GM12878 (cell line): ENCODE measurements at regions not wholly inside any gene's neighbourhood (a gene's known extent, or its start where the extent isn't known, plus 50 kb on each side); places are given as distances from the start of the nearest gene placed in this dataset.

Experiments
- ATAC-seq: fragments of 200-7000 bp; cut with Tn5 transposase; 3 replicates; pipeline ENCODE4 v1.9.1; 2020; ENCODE audit warnings: mild to moderate bottlenecking, moderate library complexity
- BruUV-seq: library from RNA; stranded (reverse); fragments of 400-500 nt; replicated peaks from 2 replicates; lab custom pipeline; 2021; lab: Mats Ljungman, UMichigan
- CTCF ChIA-PET: fragments of 300-600 bp; sonication (Branson Sonifier 250); formaldehyde crosslinking; extraction: SDS; loops from one replicate; lab custom pipeline; 2021; ENCODE audit warnings: inconsistent platforms; lab: Yijun Ruan, JAX
- POLR2A ChIA-PET: fragments of 350-600 bp; formaldehyde crosslinking; extraction: SDS; loops from one replicate; lab custom pipeline; 2021; ENCODE audit warnings: inconsistent platforms; lab: Charles Lee
- RAD21 ChIA-PET: fragments of 300-600 bp; sonication (Branson Sonifier 250); formaldehyde crosslinking; loops from one replicate; lab custom pipeline; 2023; ENCODE audit warnings: antibody characterized with exemption; ENCODE audit not compliant: unreplicated experiment; lab: Charles Lee
- SMC1A ChIA-PET: fragments of 300-600 bp; sonication (Branson Sonifier 250); formaldehyde crosslinking; loops from one replicate; lab custom pipeline; 2023; ENCODE audit not compliant: unreplicated experiment, uncharacterized antibody; lab: Charles Lee
- DNase-seq: peaks from one replicate; pipeline ENCODE4 v3.0.0-alpha.2; 2011; ENCODE audit warnings: low read depth, low spot score
- FAIRE-seq: peaks from 3 replicates; lab custom pipeline; 2011; peaks lifted over from hg19 to GRCh38; lab: Jason Lieb, UNC
- H2AFZ ChIP-seq: 2 replicates; pipeline ENCODE4 v1.6.0; 2011; ENCODE audit warnings: low read depth, low read length, control low read depth; ENCODE audit not compliant: control insufficient read depth
- H3K27ac ChIP-seq: 2 replicates; pipeline ENCODE4 v1.5.1; 2011; ENCODE audit warnings: control low read depth; ENCODE audit not compliant: control insufficient read depth, insufficient read depth
- H3K27me3 ChIP-seq, 2 experiments: replicated peaks in 1 of 2; 2 replicates each; pipeline versions ENCODE4 v1.6.0 to v1.6.1; 2011; ENCODE audit warnings: low read length in 1 of 2; ENCODE audit not compliant: control insufficient read depth in 2 of 2, insufficient read depth in 2 of 2
- H3K36me3 ChIP-seq, 2 experiments: 2 replicates each; pipeline ENCODE4 v1.5.1; 2011; ENCODE audit warnings: low read length in 1 of 2; ENCODE audit not compliant: control insufficient read depth in 2 of 2, insufficient read depth in 2 of 2
- H3K4me1 ChIP-seq: 2 replicates; pipeline ENCODE4 v1.6.1; 2011; ENCODE audit warnings: mild to moderate bottlenecking, low read length, moderate library complexity, mixed read lengths; ENCODE audit not compliant: control insufficient read depth, insufficient read depth
- H3K4me2 ChIP-seq: 2 replicates; pipeline ENCODE4 v1.6.0; 2011; ENCODE audit warnings: control low read depth; ENCODE audit not compliant: control insufficient read depth, insufficient read depth
- H3K4me3 ChIP-seq: fragments of 200-600 bp; sonication (generic); 2 replicates; pipeline ENCODE4 v1.5.1; 2016
- H3K79me2 ChIP-seq: 2 replicates; pipeline ENCODE4 v1.6.0; 2011; ENCODE audit warnings: low read length; ENCODE audit not compliant: control insufficient read depth, insufficient read depth
- H3K9ac ChIP-seq: 2 replicates; pipeline ENCODE4 v1.8.0; 2011; ENCODE audit warnings: low read length, control low read depth, mixed read lengths; ENCODE audit not compliant: control insufficient read depth, insufficient read depth
- H3K9me3 ChIP-seq: replicated peaks from 3 replicates; pipeline ENCODE4 v1.5.1; 2011; ENCODE audit warnings: mild to moderate bottlenecking, low read length; ENCODE audit not compliant: control insufficient read depth, insufficient read depth
- H4K20me1 ChIP-seq: 2 replicates; pipeline ENCODE4 v1.6.0; 2011; ENCODE audit not compliant: control insufficient read depth, insufficient read depth
- BACH1 ChIP-seq: fragments of 450-650 bp; IDR thresholded peaks from 2 replicates; pipeline ENCODE4 v1.6.1; 2017; ENCODE audit warnings: mild to moderate bottlenecking, borderline replicate concordance
- ELK1 ChIP-seq: IDR thresholded peaks from 2 replicates; pipeline ENCODE4 v1.6.1; 2012; ENCODE audit warnings: low read depth, low read length, improper control_type of control experiment
- PRDM15 ChIP-seq: fragments of 450-650 bp; formaldehyde crosslinking; IDR thresholded peaks from 2 replicates; pipeline ENCODE4 v1.4.0; 2020; ENCODE audit warnings: mild to moderate bottlenecking, moderate library complexity
- WGBS: methylation state at CpG from one replicate; pipeline ENCODE4 v1.1.6; 2016; ENCODE audit warnings: low lambda C conversion rate; ENCODE audit not compliant: insufficient replicate concordance, insufficient coverage; ENCODE audit errors: missing lambda C conversion rate; 5-methylcytosine and 5-hydroxymethylcytosine counted together
- in situ Hi-C: fragments of 300-500 bp; cut with MboI; formaldehyde crosslinking; loops from 9 replicates; pipeline ENCODE4 v1.14.3; 2018; ENCODE audit warnings: mixed read lengths
- intact Hi-C: fragments of 100-400 bp; cut with micrococcal nuclease; formaldehyde crosslinking; loops from one replicate; pipeline ENCODE4 v1.14.2; 2022; ENCODE audit not compliant: unreplicated experiment
- TF ChIP-seq, protein P1 (sequence below): fragments of 450-650 bp; IDR thresholded peaks from 2 replicates; pipeline ENCODE4 v1.6.1; 2018; ENCODE audit warnings: mild to moderate bottlenecking, low read depth, moderate library complexity; ENCODE audit not compliant: partially characterized antibody

DNA sequence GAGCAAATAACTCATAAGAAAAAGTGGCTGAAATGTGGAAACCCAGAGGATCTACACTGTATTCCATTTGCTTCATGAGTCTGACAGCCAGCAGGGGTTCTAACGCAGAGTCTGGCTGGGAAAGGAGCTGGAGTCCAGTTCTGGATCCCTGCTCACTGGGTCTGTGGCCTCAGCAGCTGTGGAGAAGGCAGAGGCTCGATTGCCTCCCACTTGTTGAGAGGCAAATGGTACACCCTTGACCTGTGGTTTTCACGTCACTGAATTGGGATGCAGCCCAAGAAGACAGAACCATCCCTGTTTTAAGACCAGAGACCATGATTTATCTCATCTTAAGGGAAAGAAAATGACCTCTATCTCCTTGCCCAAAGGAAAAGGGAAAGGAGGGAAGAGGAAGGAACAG is 147.0 kb upstream of the NOCT start:
- Histone ChIP-seq H4K20me1 (no peaks in the 10 kb centered on the region), H2AFZ (no peak overlapping the region), H3K4me1 (no peaks in the 10 kb centered on the region), H3K36me3 (no peaks in the 10 kb centered on the region), H3K79me2 (no peaks in the 10 kb centered on the region), H3K9ac (no peak overlapping the region), H3K27me3 (no peaks in the 10 kb centered on the region), H3K9me3 (no peaks in the 10 kb centered on the region), H3K27ac (no peak overlapping the region), H3K4me2 (no peak overlapping the region), H3K4me3 (no peak overlapping the region)
- in situ Hi-C loops, result no loop called here
- CTCF ChIA-PET, result no interaction called here
- POLR2A ChIA-PET, result no interaction called here
- ATAC-seq (no peak), DNase-seq (no peak), FAIRE-seq (no peak)
- SMC1A ChIA-PET, result interaction anchor here (0.6 kb wide), 1 partner anchor 1337 kb away, joined by 3 read pairs; no protein-coding TSS in a partner anchor
- 8% methylated on average over 3 of the region's 3 CpGs for WGBS
- RAD21 ChIA-PET, result no interaction called here
- intact Hi-C loops, result no loop called here
- no peak for TF ChIP-seq PRDM15 (CRISPR knock-in tag)
- no peak for TF ChIP-seq ELK1
- TF ChIP-seq, protein P1, sequence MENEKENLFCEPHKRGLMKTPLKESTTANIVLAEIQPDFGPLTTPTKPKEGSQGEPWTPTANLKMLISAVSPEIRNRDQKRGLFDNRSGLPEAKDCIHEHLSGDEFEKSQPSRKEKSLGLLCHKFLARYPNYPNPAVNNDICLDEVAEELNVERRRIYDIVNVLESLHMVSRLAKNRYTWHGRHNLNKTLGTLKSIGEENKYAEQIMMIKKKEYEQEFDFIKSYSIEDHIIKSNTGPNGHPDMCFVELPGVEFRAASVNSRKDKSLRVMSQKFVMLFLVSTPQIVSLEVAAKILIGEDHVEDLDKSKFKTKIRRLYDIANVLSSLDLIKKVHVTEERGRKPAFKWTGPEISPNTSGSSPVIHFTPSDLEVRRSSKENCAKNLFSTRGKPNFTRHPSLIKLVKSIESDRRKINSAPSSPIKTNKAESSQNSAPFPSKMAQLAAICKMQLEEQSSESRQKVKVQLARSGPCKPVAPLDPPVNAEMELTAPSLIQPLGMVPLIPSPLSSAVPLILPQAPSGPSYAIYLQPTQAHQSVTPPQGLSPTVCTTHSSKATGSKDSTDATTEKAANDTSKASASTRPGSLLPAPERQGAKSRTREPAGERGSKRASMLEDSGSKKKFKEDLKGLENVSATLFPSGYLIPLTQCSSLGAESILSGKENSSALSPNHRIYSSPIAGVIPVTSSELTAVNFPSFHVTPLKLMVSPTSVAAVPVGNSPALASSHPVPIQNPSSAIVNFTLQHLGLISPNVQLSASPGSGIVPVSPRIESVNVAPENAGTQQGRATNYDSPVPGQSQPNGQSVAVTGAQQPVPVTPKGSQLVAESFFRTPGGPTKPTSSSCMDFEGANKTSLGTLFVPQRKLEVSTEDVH, result no peak
- TF ChIP-seq BACH1, result no peak
- BruUV-seq, result no TSS peak
